OCI-LY7 (cell line): ENCODE measurements at regions not wholly inside any gene's neighbourhood (a gene's known extent, or its start where the extent isn't known, plus 50 kb on each side); places are given as distances from the start of the nearest gene placed in this dataset.

Experiments used
- CTCF ChIP-seq: fragments of 200-600 bp; sonication (generic); conservative IDR thresholded peaks from 2 replicates; pipeline ENCODE4 v1.5.1; 2014; ENCODE audit warnings: mild to moderate bottlenecking, antibody characterized with exemption, low read length, moderate library complexity, mixed read lengths
- EZH2phosphoT487 ChIP-seq: fragments of 200-600 bp; sonication (generic); IDR thresholded peaks from 2 replicates; pipeline ENCODE4 v1.6.1; 2018; ENCODE audit warnings: low read depth, borderline replicate concordance, mild to moderate bottlenecking, mixed run types, antibody characterized with exemption, low read length, moderate library complexity, mixed read lengths

- TF ChIP-seq CTCF, result no peak
- no peak for TF ChIP-seq EZH2phosphoT487
Measured at GRCh38 chr2:58698620-58699019, 457.5 kb upstream of the FANCL start.
